HG02642 (cell line): ENCODE measurements at regions not wholly inside any gene's neighbourhood (a gene's known extent, or its start where the extent isn't known, plus 50 kb on each side); places are given as distances from the start of the nearest gene placed in this dataset.
"Not testable (repeated sequence)": the region's sequence is repeated elsewhere in the genome, so short reads cannot be mapped to it uniquely, and the experiment has no call there.

Experiments
- ATAC-seq: cut with Tn5 transposase; IDR thresholded peaks from one replicate; pipeline ENCODE4 v1.9.1; 2021; ENCODE audit warnings: mild to moderate bottlenecking; ENCODE audit not compliant: unreplicated experiment, poor library complexity

DNA sequence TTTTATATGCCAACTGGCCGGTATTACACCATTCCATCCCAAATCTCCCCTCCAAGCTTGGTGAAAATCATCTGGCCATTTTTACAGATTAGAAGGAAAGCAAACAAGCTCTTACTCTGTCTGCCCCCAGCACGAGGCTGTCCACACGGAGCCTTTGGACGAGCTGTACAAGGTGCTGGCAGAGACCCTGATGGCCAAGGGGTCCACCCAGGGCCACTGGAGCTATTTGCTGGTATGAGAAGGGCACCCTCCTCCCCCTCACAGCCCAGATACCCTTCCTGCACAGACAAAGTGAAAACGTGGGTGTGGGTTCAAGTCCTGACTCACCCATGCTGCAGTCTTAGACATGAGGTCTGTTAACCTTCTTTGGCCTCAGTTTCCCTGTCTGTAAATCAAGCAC lies 84.9 kb upstream of the DRD5 start:
- not testable (repeated sequence) for ATAC-seq

DNA sequence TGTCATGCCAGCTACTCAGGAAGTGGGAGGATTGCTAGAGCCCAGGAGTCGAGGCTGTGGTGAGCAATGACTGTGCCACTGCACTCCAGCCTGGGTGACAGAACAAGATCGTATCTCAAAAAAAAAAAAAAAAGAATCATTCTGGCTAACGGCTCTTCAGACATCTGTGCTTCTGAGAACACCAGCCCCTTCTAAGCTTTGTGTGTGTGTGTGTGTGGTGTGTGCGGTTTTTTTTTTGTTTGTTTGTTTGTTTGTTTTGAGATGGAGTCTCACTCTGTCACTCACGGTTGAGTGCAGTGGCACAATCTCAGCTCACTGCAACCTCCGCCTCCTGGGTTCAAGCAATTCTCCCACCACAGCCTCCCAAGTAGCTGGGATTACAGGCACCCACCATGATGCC lies 79.4 kb upstream of the DRD5 start:
- ATAC-seq = not testable (repeated sequence)

DNA sequence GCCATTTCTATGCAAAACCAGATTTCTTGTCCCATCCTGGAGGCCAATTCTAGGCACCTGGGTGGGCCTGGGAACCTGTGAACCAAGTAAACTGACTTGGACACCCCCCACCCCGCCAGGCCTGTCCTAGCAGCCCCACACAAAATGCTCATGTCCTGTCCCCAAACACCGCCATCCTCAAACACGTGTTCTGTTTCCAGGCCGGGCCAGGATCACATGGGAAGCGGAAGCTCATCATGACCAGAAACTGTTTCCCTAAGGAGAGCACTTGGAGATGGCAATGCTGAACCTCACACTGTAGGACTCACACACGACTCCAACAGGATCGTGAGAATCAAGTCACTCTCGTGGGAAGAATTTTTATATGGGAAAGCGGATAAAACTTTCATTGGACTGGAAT lies 78.7 kb upstream of the DRD5 start:
- ATAC-seq = not testable (repeated sequence)

DNA sequence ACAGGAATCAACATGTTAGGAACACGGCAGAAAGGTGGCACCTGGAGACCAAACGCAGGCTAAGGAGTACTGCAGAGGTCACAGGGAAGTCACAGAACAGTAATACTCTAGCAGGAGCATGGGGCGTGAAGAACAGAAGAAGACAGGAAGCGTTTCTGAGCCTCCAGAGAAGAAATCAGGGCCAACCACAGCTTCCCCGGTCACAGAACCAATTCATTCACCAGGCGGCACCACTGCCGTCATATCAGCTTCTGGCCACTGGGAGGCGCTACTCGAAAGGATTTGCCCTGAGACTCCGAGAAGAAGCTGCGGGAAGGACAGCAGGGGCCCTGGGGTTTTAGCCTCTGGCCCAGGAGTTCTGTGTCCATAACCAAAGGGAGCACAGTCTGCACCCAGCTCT lies 78.0 kb upstream of the DRD5 start:
- no peak for ATAC-seq

DNA sequence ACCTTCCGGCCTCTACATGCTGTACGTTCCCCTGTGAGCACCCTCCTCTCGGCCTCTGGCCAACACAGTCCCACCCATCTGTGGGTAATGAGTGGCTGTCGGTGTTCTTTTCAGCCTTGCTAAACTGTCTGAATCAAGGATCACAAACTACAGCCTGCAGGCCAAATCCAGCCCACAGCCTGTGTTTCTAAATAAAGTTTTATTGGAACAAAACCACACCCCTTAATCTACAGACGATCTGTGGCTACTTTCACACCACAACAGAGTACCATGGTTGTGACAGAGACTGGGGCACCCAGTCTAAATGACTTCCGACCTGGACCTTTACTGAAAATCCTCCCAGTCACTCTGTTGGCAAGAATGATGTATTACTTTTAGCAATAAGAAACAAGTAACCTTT lies 77.3 kb upstream of the DRD5 start:
- not testable (repeated sequence) for ATAC-seq

DNA sequence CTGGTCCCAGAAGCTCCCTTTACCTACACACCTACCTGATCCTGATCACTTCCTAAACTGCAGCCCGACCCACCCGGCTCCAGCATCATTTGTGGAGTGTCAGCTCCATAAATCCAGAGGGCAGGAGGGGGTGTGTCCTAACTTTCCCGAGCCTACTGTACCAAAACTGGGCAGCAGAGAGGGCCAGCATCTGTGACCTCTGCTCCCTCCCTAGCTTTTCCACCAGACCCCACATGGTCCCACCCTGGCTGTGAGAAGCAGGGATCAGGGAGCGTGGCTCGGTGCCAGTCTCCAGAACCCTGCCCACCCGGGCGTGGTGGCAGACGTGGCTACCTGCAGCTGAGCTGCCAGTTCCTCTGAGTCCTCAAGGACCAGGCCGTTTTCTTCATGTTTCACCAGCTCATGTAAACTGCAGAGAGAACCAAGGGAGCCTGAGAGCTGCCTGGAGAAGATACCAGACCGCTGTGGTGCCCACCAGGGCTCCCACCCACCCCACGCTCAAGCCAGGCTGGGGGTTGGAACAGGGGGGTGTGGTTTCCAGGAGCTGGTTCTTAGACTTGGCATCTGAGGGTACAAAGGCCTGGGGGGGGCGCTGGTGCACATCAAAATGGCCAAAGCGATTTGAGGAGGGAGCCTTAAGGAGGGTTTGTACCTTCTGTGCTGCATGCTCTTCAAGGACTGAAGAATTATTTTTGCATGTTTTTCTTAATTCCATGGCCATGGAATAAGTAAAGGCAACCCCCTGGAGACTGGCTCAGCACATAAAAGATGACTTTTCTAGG lies 76.7 kb upstream of the DRD5 start:
- no peak for ATAC-seq

DNA sequence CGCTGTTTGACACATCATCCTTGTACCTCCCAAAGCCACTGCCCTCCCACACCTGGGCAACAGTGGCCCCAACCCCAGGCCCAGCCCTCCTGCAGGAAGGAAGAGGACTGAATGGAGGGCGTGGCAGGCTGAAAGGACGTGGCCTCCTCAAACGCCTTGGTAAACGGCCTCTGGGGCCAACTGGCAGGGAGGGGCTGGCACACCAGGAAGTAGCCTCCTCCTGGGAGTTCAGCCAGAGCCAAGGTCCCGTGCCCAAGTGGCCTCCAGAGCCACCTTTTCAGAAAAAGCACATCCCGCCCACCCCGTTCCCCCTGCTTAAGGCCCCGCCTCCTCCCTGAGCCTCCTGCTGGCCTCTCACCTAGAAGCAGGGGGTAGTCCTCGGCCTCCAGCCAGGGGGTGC lies 74.2 kb upstream of the DRD5 start:
- ATAC-seq = not testable (repeated sequence)

DNA sequence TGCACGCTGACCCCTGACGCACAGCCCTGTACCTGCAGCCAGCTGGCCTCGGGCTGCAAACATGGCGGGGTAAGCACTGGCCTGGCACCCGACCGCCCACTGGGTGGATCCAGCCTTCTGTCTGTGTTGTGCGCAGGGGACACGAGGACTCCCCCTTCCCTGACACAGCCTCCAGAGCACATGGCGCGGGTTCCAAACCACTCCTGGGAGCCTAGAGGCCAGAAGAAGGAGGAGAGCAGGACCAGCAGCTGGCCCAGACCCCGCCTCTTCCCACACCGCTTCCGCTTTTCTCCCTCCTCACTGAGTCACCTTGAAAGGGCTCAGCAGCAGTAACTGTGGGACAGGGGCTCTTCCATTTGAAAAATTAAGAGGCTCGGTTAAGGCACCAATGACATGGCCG lies 73.5 kb upstream of the DRD5 start:
- not testable (repeated sequence) for ATAC-seq

DNA sequence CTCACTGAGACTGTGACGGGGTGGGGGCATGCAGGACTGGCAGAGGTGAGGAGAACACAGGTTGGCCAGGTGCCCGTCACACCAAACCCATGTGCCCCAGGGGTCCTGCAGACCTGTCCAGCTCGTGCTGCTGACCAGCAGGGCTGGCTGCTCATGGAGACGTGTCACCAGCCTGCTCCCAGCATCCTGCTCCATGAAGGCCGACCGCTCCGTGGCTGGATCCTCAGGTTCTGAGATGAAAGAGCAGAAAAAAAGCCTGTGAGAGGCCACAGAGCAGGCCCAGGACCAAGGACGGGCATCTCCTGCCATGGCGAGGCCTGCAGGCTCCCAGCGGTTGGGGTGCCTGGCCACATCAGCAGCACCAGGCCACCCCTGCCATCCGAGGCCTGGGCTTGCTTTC lies 71.7 kb upstream of the DRD5 start:
- no peak for ATAC-seq

DNA sequence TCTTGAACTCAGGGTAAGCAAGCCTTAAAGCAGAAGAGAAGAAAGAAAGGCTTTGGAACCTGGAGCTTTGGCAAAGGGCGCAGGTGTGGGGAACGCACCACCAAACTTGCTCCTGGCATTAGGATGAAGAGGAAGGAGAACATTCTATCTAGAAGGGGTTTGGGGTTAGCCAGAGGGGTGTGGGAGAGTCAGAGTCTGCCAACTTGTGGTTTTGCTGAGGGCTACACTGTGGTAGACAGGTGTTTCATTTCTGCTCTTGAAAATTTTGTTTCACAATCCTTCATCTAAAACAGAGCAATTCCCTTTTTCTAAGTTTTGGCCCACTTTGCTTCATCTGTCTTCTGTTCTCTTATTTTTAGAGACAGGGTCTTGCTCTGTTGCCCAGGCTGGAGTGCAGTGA lies 66.2 kb upstream of the DRD5 start:
- ATAC-seq = not testable (repeated sequence)

DNA sequence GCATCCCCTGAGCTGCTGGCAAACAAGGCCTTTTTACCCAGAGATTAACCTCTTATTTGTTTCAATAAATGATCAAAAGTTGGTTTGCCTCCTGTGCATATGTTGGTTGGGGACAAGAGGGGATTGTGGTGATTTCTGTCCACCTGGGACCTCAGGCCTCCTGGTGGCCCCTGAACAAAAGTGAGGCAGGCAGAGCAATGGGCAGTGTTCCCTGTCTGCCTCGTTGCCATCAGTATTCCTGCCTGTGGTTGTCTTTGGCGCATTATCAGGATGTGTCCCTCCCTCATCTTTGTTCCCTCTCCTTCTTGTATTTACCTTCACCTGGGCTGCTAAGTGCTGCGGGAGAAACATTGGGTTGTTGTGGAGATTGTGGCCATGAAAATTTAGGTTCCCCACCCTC lies 65.3 kb upstream of the DRD5 start:
- no peak for ATAC-seq

DNA sequence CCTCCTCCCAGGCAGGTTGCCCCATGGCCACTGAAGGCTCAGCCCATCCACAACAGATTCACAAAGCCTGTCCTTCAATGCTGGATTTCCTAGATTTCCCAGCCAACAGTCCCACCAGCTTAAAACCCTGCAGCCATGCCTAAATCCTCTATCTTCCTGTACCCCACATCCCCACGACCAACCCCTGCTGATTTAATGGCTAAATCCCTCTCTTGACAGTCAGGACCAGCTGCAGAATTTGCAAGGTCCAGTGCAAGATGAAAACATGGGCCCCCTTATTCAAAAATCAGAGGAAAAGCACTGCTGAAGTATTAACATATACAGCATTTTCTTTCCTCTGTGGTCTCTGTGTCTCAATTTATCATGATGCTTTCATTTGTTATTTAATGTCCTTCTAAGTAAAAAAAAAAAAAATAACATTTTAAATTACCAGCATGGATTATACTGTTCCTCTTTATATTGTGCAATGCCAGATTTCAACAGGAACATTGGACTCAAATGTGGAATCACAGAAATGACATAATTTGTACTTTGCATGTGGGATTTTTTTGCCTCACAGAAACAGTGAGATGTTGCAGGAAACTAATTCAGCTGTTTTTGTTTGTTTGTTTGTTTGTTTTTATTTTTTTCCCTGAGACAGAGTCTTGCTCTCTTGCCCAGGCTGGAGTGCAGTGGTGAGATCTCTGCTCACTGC lies 63.0 kb upstream of the DRD5 start:
- ATAC-seq = not testable (repeated sequence)

DNA sequence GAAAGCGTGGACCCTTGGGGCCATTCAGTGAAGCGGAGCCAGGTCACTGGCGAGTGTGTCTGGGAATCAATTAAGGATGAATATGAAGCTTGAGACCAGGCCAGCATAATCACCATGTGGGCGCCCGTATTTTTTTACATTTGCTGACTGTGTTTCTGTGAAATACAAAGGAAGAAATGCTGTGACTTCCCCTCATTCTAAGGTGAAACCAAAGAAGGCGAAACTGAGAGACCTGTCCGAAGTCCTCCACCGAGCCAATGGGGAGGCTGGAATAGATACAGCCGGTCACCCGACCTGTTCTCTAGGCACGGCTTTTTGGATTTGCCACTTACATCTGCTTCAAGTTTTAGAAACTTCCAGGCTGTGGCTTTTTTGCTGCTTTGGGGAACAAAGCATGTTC lies 59.3 kb upstream of the DRD5 start:
- ATAC-seq = not testable (repeated sequence)
